ENCODE measurements at regions not wholly inside any gene's neighbourhood (a gene's known extent, or its start where the extent isn't known, plus 50 kb on each side); places are given as distances from the start of the nearest gene placed in this dataset.

DNA sequence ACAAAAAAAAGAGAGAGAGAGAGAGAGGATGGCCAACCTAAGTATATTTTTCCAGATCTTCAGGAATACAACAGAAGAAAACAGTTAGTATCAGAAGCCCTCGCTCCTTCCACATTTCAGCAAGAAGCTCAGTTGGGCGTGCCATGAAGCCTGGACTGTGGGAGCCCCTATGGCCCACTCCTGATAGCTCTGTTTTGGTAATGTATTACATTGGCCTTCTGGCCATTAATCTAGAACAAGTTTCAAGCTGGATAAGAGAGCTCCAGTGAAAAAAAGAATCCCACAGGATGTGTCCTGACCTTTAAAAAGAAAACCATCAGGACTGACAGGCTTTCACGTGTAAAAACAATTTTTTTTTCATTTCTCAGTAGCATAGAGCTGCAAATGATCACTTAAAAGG, 197.9 kb downstream of the ICOS start:
- Histone ChIP-seq H3K36me3 (ENCODE audit: insufficient read depth, low read length) (no peaks in the 10 kb centered on the region), H3K27me3 (ENCODE audit: insufficient read depth, low read length, poor library complexity, severe bottlenecking) (no peaks in the 10 kb centered on the region), H3K9ac (ENCODE audit: low read depth, low read length, poor library complexity, severe bottlenecking) (no peak overlapping the region), H3K79me2 (ENCODE audit: insufficient read depth, low read length) (no peaks in the 10 kb centered on the region), H2AFZ (ENCODE audit: low read length) (no peak overlapping the region), H3K4me1 (ENCODE audit: insufficient read depth, low read length, poor library complexity, severe bottlenecking) (no peaks in the 10 kb centered on the region), H3F3A (ENCODE audit: low read depth) (no peaks in the 10 kb centered on the region), H3K9me3 (ENCODE audit: insufficient read depth, low read depth, low read length) (no peaks in the 10 kb centered on the region), H4K20me1 (ENCODE audit: insufficient read depth, low read length, poor library complexity, severe bottlenecking) (no peaks in the 10 kb centered on the region), H3K4me3 (ENCODE audit: low read length, poor library complexity, severe bottlenecking) (no peak overlapping the region), H3K4me2 (ENCODE audit: low read depth, low read length, poor library complexity, severe bottlenecking) (no peak overlapping the region), H3K9me2 (replicated peaks; ENCODE audit: low read depth, low read length) (no peaks in the 10 kb centered on the region)
- TF ChIP-seq EZH2phosphoT487 (IDR thresholded peaks at IDR 0.05; ENCODE audit: borderline replicate concordance) (no peak), CTCF (conservative IDR thresholded peaks at IDR 0.05; ENCODE audit: low read length) (no peak)

DNA sequence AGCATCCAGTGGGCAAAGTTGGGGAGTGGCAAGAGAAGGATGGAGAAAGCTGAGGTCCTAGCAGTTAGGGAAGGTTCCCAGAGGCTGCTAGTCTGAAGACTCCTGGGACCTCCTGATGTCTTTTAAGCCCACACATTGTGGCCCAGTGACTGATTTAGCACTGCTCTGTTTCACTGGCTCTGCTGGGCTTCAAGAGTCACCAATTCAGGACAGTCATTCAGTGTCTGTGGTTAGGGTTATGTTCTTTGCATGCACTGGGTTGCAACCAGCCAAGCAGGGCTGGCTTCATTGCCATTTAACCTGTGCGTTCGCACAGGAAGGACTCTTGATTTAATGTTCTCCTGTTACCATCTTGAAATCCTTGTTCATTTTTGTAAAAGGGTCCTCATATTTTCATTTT, 199.2 kb downstream of the ICOS start:
- Histone ChIP-seq H3K9me2 (replicated peaks; ENCODE audit: low read depth, low read length) (no peaks in the 10 kb centered on the region), H3K4me3 (ENCODE audit: low read length, poor library complexity, severe bottlenecking) (no peak overlapping the region), H3K79me2 (ENCODE audit: insufficient read depth, low read length) (no peaks in the 10 kb centered on the region), H3K9ac (ENCODE audit: low read depth, low read length, poor library complexity, severe bottlenecking) (no peak overlapping the region), H3K9me3 (ENCODE audit: insufficient read depth, low read depth, low read length) (no peaks in the 10 kb centered on the region), H4K20me1 (ENCODE audit: insufficient read depth, low read length, poor library complexity, severe bottlenecking) (no peaks in the 10 kb centered on the region), H3K4me1 (ENCODE audit: insufficient read depth, low read length, poor library complexity, severe bottlenecking) (no peaks in the 10 kb centered on the region), H2AFZ (ENCODE audit: low read length) (no peak overlapping the region), H3K36me3 (ENCODE audit: insufficient read depth, low read length) (no peaks in the 10 kb centered on the region), H3F3A (ENCODE audit: low read depth) (no peaks in the 10 kb centered on the region), H3K27me3 (ENCODE audit: insufficient read depth, low read length, poor library complexity, severe bottlenecking) (no peaks in the 10 kb centered on the region), H3K4me2 (ENCODE audit: low read depth, low read length, poor library complexity, severe bottlenecking) (no peak overlapping the region)
- TF ChIP-seq CTCF (conservative IDR thresholded peaks at IDR 0.05; ENCODE audit: low read length) (no peak), EZH2phosphoT487 (IDR thresholded peaks at IDR 0.05; ENCODE audit: borderline replicate concordance) (no peak)

GRCh38 chr2:204138206-204138605, 201.6 kb downstream of the ICOS start:
- Histone ChIP-seq H2AFZ (ENCODE audit: low read length) (no peak overlapping the region), H3K4me1 (ENCODE audit: insufficient read depth, low read length, poor library complexity, severe bottlenecking) (no peaks in the 10 kb centered on the region), H3K79me2 (ENCODE audit: insufficient read depth, low read length) (no peaks in the 10 kb centered on the region), H3K36me3 (ENCODE audit: insufficient read depth, low read length) (no peaks in the 10 kb centered on the region), H3K9ac (ENCODE audit: low read depth, low read length, poor library complexity, severe bottlenecking) (no peak overlapping the region), H3K4me2 (ENCODE audit: low read depth, low read length, poor library complexity, severe bottlenecking) (no peak overlapping the region), H3F3A (ENCODE audit: low read depth) (no peaks in the 10 kb centered on the region), H3K9me3 (ENCODE audit: insufficient read depth, low read depth, low read length) (no peaks in the 10 kb centered on the region), H3K9me2 (replicated peaks; ENCODE audit: low read depth, low read length) (no peaks in the 10 kb centered on the region), H3K4me3 (ENCODE audit: low read length, poor library complexity, severe bottlenecking) (no peak overlapping the region), H3K27me3 (ENCODE audit: insufficient read depth, low read length, poor library complexity, severe bottlenecking) (no peaks in the 10 kb centered on the region), H4K20me1 (ENCODE audit: insufficient read depth, low read length, poor library complexity, severe bottlenecking) (no peaks in the 10 kb centered on the region)
- TF ChIP-seq CTCF (conservative IDR thresholded peaks at IDR 0.05; ENCODE audit: low read length) (no peak), EZH2phosphoT487 (IDR thresholded peaks at IDR 0.05; ENCODE audit: borderline replicate concordance) (no peak)
